T-cell (primary cell): ENCODE measurements at regions not wholly inside any gene's neighbourhood (a gene's known extent, or its start where the extent isn't known, plus 50 kb on each side); places are given as distances from the start of the nearest gene placed in this dataset.

ENCODE experiments used
- ATAC-seq, 4 experiments: fragments of 200-7000 bp in 3 of 4; fragments of 150-1000 bp in 1 of 4; cut with Tn5 transposase; replicated peaks in 1 of 4; 1 replicate in 3 of 4; 2 replicates in 1 of 4; pipeline ENCODE4 v1.10.0; 2021; ENCODE audit warnings: moderate library complexity in 3 of 4, mild to moderate bottlenecking in 2 of 4, moderate number of reproducible peaks in 1 of 4
- CTCF ChIA-PET, 2 donors: fragments of 300-600 bp; sonication (Branson Sonifier 250); formaldehyde crosslinking; loops; one replicate each; lab custom pipeline; 2022; ENCODE audit warnings: antibody characterized with exemption in 2 of 2; lab: Charles Lee
- POLR2A ChIA-PET, 2 donors: fragments of 300-600 bp; sonication (Branson Sonifier 250); formaldehyde crosslinking; loops; one replicate each; lab custom pipeline; 2022; ENCODE audit warnings: antibody characterized with exemption in 2 of 2; lab: Charles Lee
- DNase-seq, 35 experiments: peaks; one replicate each; pipeline versions ENCODE4 v3.0.0 to v3.0.0-alpha.2; 2013 to 2023
- H3K27ac ChIP-seq: one replicate; pipeline ENCODE4 v1.5.1; 2013; ENCODE audit warnings: low read length
- H3K27me3 ChIP-seq, 2 experiments: replicated peaks in 1 of 2; 1 replicate in 1 of 2; 2 replicates in 1 of 2; pipeline versions ENCODE4 v1.6.1 to v1.7.0; 2013; ENCODE audit warnings: low read length in 1 of 2, mixed read lengths in 1 of 2; ENCODE audit not compliant: control insufficient read depth in 2 of 2, insufficient read depth in 2 of 2; ENCODE audit errors: extremely low read depth in 1 of 2
- H3K36me3 ChIP-seq, 2 donors: 1 replicate in 1 of 2; 2 replicates in 1 of 2; pipeline versions ENCODE4 v1.6.1 to v1.7.0; 2013; ENCODE audit warnings: low read length in 1 of 2; ENCODE audit not compliant: control insufficient read depth in 2 of 2, insufficient read depth in 1 of 2; ENCODE audit errors: extremely low read depth in 1 of 2
- H3K4me1 ChIP-seq, 2 experiments: 1 replicate in 1 of 2; 2 replicates in 1 of 2; pipeline versions ENCODE4 v1.6.1 to v1.7.0; 2013; ENCODE audit warnings: low read length in 2 of 2, mixed read lengths in 1 of 2; ENCODE audit not compliant: insufficient read depth in 2 of 2, control insufficient read depth in 1 of 2; ENCODE audit errors: extremely low read depth in 1 of 2
- H3K4me3 ChIP-seq, 2 donors: 1 replicate in 1 of 2; 2 replicates in 1 of 2; pipeline versions ENCODE4 v1.5.1 to v1.7.0; 2013; ENCODE audit warnings: mild to moderate bottlenecking in 2 of 2, low read length in 1 of 2, moderate library complexity in 1 of 2; ENCODE audit not compliant: control insufficient read depth in 1 of 2; ENCODE audit errors: extremely low read depth in 1 of 2
- H3K9me3 ChIP-seq: 2 replicates; pipeline ENCODE4 v1.7.0; 2013
- H3K27ac Mint-ChIP-seq, 2 donors: one replicate each; pipeline ENCODE4 v1.8.0; 2020 to 2021; ENCODE audit warnings: mild to moderate bottlenecking in 2 of 2, mixed read lengths in 2 of 2
- H3K27me3 Mint-ChIP-seq, 2 donors: one replicate each; pipeline ENCODE4 v1.8.0; 2021 to 2022; ENCODE audit warnings: mixed read lengths in 2 of 2
- H3K36me3 Mint-ChIP-seq: one replicate; pipeline ENCODE4 v1.8.0; 2021; ENCODE audit warnings: mixed read lengths
- H3K4me1 Mint-ChIP-seq, 3 donors: one replicate each; pipeline ENCODE4 v1.8.0; 2020 to 2022; ENCODE audit warnings: mixed read lengths in 3 of 3, mild to moderate bottlenecking in 1 of 3
- H3K4me3 Mint-ChIP-seq, 3 donors: one replicate each; pipeline ENCODE4 v1.8.0; 2020 to 2022; ENCODE audit warnings: mild to moderate bottlenecking in 3 of 3, mixed read lengths in 3 of 3, moderate library complexity in 3 of 3
- H3K9me3 Mint-ChIP-seq, 3 donors: one replicate each; pipeline ENCODE4 v1.8.0; 2020 to 2022; ENCODE audit warnings: mixed read lengths in 3 of 3
- WGBS: methylation state at CpG from one replicate; pipeline ENCODE4 v1.1.5; 2013; ENCODE audit warnings: missing lambda C conversion rate; ENCODE audit not compliant: insufficient coverage; 5-methylcytosine and 5-hydroxymethylcytosine counted together

DNA sequence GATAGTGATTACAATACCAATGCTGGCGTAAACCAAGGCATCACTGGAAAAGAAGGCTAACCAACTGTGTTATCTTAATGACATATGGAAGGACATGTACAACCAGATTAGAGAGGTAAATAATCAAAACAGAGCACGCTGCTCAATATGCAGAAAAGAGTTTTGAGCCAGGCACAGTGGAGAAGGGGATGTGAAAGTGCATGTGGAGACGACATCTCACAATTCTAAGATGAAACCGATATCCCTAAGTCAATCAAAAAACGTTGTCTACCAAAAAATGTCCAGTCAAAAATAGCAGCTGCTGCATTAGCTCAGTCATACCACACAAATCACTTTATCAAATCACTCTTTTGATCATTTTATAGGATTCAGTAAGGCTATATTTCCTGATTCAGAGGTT, 116.3 kb upstream of the OLIG2 start:
- ATAC-seq (no peak), DNase-seq (no peak)
- Mint-ChIP-seq H3K4me1 (peaks cover 10 to 12% (median 11%) of the 10 kb centered on the region in 3 donors), H3K27ac (no peak overlapping the region), H3K4me3 (no peak overlapping the region), H3K27me3 (no peaks in the 10 kb centered on the region), H3K36me3 (no peaks in the 10 kb centered on the region), H3K9me3 (no peaks in the 10 kb centered on the region)
- H3K27ac ChIP-seq, result no peak overlapping the region
- H3K36me3 ChIP-seq, result no peaks in the 10 kb centered on the region
- H3K9me3 ChIP-seq, result no peaks in the 10 kb centered on the region
- H3K4me3 ChIP-seq, result no peak overlapping the region
- ChIA-PET POLR2A (no interaction called here), CTCF (no interaction called here)
- peaks cover 5 to 7% of the 10 kb centered on the region in 2 experiments for H3K4me1 ChIP-seq
- no peaks in the 10 kb centered on the region for H3K27me3 ChIP-seq
- WGBS, result 83% methylated on average over 1 of the region's 5 CpGs

DNA sequence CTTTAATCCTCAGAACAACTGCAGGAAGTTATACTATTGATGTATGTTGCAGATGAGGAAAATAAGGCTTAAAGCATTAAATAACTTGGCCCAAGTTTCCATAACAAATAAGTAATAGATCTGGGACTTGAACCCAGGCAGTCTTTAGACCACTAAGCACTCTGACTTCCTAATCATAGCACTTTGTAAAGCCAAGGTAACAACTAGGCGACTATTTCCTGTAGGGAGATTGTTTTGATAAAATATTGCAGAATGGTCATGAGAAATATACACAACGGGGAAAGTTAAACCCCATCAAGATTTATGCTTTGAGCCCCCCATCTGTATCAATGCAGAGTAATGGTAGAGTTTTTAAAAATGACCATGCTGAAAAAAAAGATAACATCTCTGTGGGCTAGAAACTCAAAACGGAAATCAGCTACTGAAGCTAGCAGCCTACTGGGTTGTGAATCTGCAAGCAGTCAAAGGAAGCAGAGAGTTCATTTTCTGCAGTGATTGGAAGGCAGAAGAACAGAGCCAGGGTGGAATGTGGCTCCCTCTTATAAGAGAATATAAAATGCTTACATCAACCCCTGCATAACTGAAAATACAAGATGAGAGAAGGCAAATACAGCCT, 111.2 kb upstream of the OLIG2 start:
- no peak overlapping the region for H3K4me3 ChIP-seq
- H3K9me3 ChIP-seq, result no peaks in the 10 kb centered on the region
- H3K4me1 Mint-ChIP-seq, result peaks cover 29 to 42% (median 34%) of the 10 kb centered on the region in 3 donors
- no peaks in the 10 kb centered on the region for H3K9me3 Mint-ChIP-seq
- POLR2A ChIA-PET, result interaction anchor here in 1 of 2 donors (0.5 kb wide), 1 partner anchor 405 kb away, joined by 6 read pairs; no protein-coding TSS in a partner anchor
- CTCF ChIA-PET, result interaction anchor here in 1 of 2 donors (0.6 to 1.3 kb wide), 2 partner anchors 26 to 314 kb away, joined by 3 to 4 read pairs; no protein-coding TSS in a partner anchor
- DNase-seq (peak in 4 of 35 experiments; percentile 1 to 43 (median 18)), ATAC-seq (peak; percentile 83 to 93 (median 86))
- no peaks in the 10 kb centered on the region for H3K36me3 Mint-ChIP-seq
- H3K27ac Mint-ChIP-seq, result peak overlapping the region; percentile 62 to 68
- no peaks in the 10 kb centered on the region for H3K36me3 ChIP-seq
- WGBS, result no CpG with 5 or more reads among the region's 3 CpGs
- peak overlapping the region in 2 of 3 donors; percentile 0 to 62 for H3K4me3 Mint-ChIP-seq
- H3K4me1 ChIP-seq, result peaks cover 20% of the 10 kb centered on the region in 2 experiments
- H3K27me3 Mint-ChIP-seq, result no peaks in the 10 kb centered on the region
- H3K27ac ChIP-seq, result peak overlapping the region; percentile 37
- H3K27me3 ChIP-seq, result no peaks in the 10 kb centered on the region

DNA sequence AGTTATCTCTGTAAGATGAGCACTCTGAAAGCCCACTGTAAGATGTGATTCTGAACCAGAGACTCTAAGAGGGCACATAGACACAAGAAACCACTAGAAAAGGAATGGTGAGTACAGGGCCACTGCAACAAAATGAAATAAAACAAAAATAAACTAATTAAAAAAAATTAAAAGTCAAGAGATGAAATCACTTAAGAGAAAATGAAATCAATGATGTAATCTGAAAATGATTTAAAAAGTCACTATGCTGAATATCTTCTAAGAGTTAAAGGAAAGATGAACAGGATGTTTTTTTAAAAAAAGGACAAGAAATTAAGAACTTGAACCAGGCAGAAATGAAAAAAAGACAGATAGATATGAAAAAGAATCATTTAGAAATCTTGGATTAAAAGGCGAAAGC, 110.6 kb upstream of the OLIG2 start:
- Mint-ChIP-seq H3K27ac (peak overlapping the region; percentile 62 to 68), H3K27me3 (no peaks in the 10 kb centered on the region), H3K9me3 (no peaks in the 10 kb centered on the region), H3K36me3 (no peaks in the 10 kb centered on the region), H3K4me1 (peaks cover 29 to 42% (median 34%) of the 10 kb centered on the region in 3 donors), H3K4me3 (peak overlapping the region in 1 of 3 donors; percentile 62)
- ChIA-PET POLR2A (no interaction called here), CTCF (interaction anchor here in 1 of 2 donors (1.3 kb wide), 1 partner anchor 25 kb away, joined by 4 read pairs; no protein-coding TSS in a partner anchor)
- ATAC-seq, result peak in 2 of 4 experiments; percentile 10 to 31
- Histone ChIP-seq H3K27me3 (no peaks in the 10 kb centered on the region), H3K9me3 (no peaks in the 10 kb centered on the region), H3K27ac (peak overlapping the region; percentile 37), H3K4me1 (peaks cover 20% of the 10 kb centered on the region in 2 experiments), H3K4me3 (no peak overlapping the region), H3K36me3 (no peaks in the 10 kb centered on the region)
- DNase-seq, result no peak
- WGBS, result no CpG with 5 or more reads among the region's 1 CpG

DNA sequence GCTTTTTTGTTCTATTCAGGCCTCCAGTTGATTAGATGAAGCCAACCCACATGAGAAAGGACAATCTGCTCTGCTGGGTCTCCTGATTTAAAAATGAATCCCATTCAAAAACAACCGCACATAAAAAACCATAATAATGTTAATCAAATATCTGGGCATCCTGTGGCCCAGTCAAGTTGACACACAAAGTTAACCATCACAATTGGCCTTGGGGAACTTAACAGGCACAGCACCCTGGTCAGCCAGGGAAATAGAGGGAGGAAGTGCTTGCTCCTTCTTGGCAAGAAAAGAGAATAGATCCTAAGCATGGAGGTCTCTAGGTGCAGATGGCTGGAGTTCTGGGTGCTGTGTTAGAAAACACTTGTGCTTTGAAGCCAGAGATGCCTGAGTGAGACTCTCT, 109.6 kb upstream of the OLIG2 start:
- POLR2A ChIA-PET, result interaction anchor here in 1 of 2 donors (0.6 kb wide), 1 partner anchor 145 kb away, joined by 4 read pairs; the partner anchor contains the start of gene PAXBP1
- Histone ChIP-seq H3K27ac (no peak overlapping the region), H3K9me3 (no peaks in the 10 kb centered on the region), H3K27me3 (no peaks in the 10 kb centered on the region), H3K4me1 (peaks cover 20% of the 10 kb centered on the region in 2 experiments), H3K36me3 (no peaks in the 10 kb centered on the region), H3K4me3 (no peak overlapping the region)
- H3K4me1 Mint-ChIP-seq, result peaks cover 29 to 42% (median 34%) of the 10 kb centered on the region in 3 donors
- H3K9me3 Mint-ChIP-seq, result no peaks in the 10 kb centered on the region
- CTCF ChIA-PET, result no interaction called here
- DNase-seq (no peak), ATAC-seq (no peak)
- H3K27ac Mint-ChIP-seq, result peak overlapping the region; percentile 62 to 68
- no peaks in the 10 kb centered on the region for H3K36me3 Mint-ChIP-seq
- WGBS, result no CpG with 5 or more reads among the region's 1 CpG
- peak overlapping the region in 1 of 3 donors; percentile 62 for H3K4me3 Mint-ChIP-seq
- no peaks in the 10 kb centered on the region for H3K27me3 Mint-ChIP-seq

DNA sequence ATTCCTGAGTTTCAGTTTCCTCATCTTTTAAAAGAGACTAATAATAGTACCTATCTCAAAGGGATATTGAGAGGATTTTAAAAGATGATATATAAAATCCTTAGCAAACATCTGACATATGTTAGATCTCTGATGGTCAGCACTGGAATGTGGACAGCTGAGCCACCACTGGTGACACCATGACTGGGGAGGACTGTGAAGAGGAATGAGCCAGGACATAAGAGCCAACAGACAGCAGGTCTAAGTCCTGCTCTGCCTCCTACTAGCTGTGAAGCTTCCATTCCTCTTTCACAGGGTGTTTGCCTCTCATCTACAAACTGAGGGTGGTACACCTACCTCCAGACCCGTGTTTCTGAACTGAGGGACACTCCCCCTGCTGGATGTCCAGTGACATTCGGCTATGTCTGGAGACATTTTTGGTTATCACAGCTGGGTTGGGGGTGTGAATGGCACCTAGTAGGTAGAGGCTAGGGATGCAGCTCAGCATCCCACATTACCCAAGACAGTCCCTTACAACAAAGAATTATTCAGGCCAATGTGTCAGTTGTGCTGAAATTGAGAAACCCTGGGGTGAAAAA, 109.1 kb upstream of the OLIG2 start:
- no peak for ATAC-seq

DNA sequence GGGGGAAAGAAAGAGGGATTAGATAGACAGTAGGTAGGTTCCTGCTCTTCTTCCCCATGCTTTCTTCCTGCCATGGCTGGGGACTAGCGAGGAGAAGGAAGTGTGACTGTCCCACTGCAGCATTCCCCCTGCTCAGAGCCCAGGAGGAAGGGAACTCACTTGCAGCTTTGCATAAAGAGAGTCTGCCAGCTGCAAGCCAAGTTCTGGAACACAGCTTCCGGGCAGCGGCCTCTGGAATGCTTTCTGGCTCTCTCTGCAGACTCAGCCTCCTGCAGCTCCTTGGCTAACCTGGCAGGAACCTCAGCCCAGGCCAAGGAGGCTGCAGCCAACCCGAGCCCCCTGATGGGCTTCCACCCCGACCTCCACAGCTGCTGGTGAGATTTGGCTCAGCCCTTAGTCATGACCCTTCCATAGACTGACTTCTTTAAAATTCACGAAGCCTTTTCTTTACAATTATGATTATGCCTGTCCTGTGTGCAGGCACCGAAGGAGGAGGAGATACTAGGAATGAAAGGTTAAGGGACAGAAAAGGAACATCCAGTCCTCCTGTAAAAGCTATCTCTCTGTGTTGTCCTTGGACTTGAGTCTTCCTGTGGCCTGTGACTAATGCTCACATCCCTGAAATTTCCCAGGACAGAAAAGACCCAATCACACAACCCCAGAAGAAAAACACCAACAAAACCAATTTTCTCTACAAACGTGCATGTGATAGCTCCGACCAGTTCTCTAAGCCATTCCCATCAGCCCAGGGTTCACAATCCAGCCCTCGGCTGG, 108.2 kb upstream of the OLIG2 start:
- H3K27me3 ChIP-seq, result no peaks in the 10 kb centered on the region
- peaks cover 36 to 46% (median 39%) of the 10 kb centered on the region in 3 donors for H3K4me1 Mint-ChIP-seq
- H3K9me3 Mint-ChIP-seq, result no peaks in the 10 kb centered on the region
- no peak overlapping the region for H3K4me3 ChIP-seq
- H3K9me3 ChIP-seq, result no peaks in the 10 kb centered on the region
- ChIA-PET CTCF (no interaction called here), POLR2A (no interaction called here)
- WGBS, result 94% methylated on average over 7 of the region's 10 CpGs
- ATAC-seq, result no peak
- H3K4me3 Mint-ChIP-seq, result no peak overlapping the region
- H3K27ac ChIP-seq, result no peak overlapping the region
- no peak for DNase-seq
- peaks cover 0 to 4% of the 10 kb centered on the region in 2 donors for H3K27me3 Mint-ChIP-seq
- peaks cover 20% of the 10 kb centered on the region in 2 experiments for H3K4me1 ChIP-seq
- no peak overlapping the region for H3K27ac Mint-ChIP-seq
- no peaks in the 10 kb centered on the region for H3K36me3 ChIP-seq
- no peaks in the 10 kb centered on the region for H3K36me3 Mint-ChIP-seq

More for the DNA sequence above, 109.1 kb upstream of the OLIG2 start:
- Histone ChIP-seq H3K27me3 (no peaks in the 10 kb centered on the region), H3K9me3 (no peaks in the 10 kb centered on the region), H3K36me3 (no peaks in the 10 kb centered on the region), H3K27ac (no peak overlapping the region), H3K4me3 (no peak overlapping the region), H3K4me1 (peaks cover 20% of the 10 kb centered on the region in 2 experiments)
- peak in 1 of 35 experiments; percentile 10 for DNase-seq
- peak overlapping the region in 1 of 2 donors; percentile 64 for H3K27ac Mint-ChIP-seq
- H3K27me3 Mint-ChIP-seq, result peaks cover 0 to under 1% of the 10 kb centered on the region in 2 donors
- no peak overlapping the region for H3K4me3 Mint-ChIP-seq
- CTCF ChIA-PET, result no interaction called here
- H3K36me3 Mint-ChIP-seq, result no peaks in the 10 kb centered on the region
- no peaks in the 10 kb centered on the region for H3K9me3 Mint-ChIP-seq
- POLR2A ChIA-PET, result no interaction called here
- WGBS, result no CpG with 5 or more reads among the region's 2 CpGs
- H3K4me1 Mint-ChIP-seq, result peaks cover 30 to 42% (median 35%) of the 10 kb centered on the region in 3 donors
